ENCODE measurements at regions not wholly inside any gene's neighbourhood (a gene's known extent, or its start where the extent isn't known, plus 50 kb on each side); places are given as distances from the start of the nearest gene placed in this dataset.

GRCh38 chr10:58985216-58985615, 191.2 kb upstream of the PHYHIPL start:
- H3K4me1 ChIP-seq (ENCODE audit: control insufficient read depth, insufficient read depth, low read length) = peaks cover 35% of the 10 kb centered on the region
- no peaks in the 10 kb centered on the region for H3K27me3 ChIP-seq (ENCODE audit: control insufficient read depth, insufficient read depth, low read length)
- no peak overlapping the region for H3K4me3 ChIP-seq (ENCODE audit: low read depth, low read length)
- H3K9ac ChIP-seq (ENCODE audit: low read depth, low read length) = no peak overlapping the region
- H3K27ac ChIP-seq (ENCODE audit: low read depth, low read length) = no peak overlapping the region
- no peaks in the 10 kb centered on the region for H3K36me3 ChIP-seq (ENCODE audit: control insufficient read depth, insufficient read depth, low read length)
- H3K9me3 ChIP-seq (ENCODE audit: control insufficient read depth, insufficient read depth, low read length) = no peaks in the 10 kb centered on the region; the same call in 1 of the 2 replicates

DNA sequence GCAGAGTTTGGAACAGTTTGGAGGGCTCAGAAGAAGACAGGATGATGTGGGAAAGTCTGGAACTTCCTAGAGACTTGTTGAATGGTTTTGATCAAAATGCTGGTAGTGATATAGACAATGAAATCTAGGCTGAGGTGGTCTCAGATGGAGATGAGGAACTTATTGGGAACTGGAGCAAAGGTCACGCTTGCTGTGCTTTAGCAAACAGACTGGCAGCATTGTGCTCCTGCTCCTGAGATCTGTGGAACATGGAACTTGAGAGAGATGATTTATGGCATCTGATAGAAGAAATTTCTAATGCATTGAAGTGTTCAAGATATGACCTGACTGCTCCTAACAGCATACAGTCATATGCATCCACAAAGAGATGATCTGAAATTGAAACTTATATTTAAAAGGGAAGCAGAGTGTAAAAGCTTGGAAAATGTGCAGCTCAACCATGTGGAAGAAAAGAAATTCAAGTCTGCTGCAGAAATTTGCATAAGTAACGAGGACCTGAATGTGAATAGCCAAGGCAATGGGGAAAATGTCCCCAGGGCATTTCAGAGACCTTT, 186.9 kb upstream of the PHYHIPL start:
- no peak overlapping the region for H3K4me3 ChIP-seq (ENCODE audit: low read depth, low read length)
- H3K9me3 ChIP-seq (ENCODE audit: control insufficient read depth, insufficient read depth, low read length) = no peaks in the 10 kb centered on the region; the same call in 1 of the 2 replicates
- no peaks in the 10 kb centered on the region for H3K27me3 ChIP-seq (ENCODE audit: control insufficient read depth, insufficient read depth, low read length)
- H3K9ac ChIP-seq (ENCODE audit: low read depth, low read length) = no peak overlapping the region
- peaks cover 14% of the 10 kb centered on the region for H3K4me1 ChIP-seq (ENCODE audit: control insufficient read depth, insufficient read depth, low read length)
- H3K27ac ChIP-seq (ENCODE audit: low read depth, low read length) = no peak overlapping the region
- no peaks in the 10 kb centered on the region for H3K36me3 ChIP-seq (ENCODE audit: control insufficient read depth, insufficient read depth, low read length)

DNA sequence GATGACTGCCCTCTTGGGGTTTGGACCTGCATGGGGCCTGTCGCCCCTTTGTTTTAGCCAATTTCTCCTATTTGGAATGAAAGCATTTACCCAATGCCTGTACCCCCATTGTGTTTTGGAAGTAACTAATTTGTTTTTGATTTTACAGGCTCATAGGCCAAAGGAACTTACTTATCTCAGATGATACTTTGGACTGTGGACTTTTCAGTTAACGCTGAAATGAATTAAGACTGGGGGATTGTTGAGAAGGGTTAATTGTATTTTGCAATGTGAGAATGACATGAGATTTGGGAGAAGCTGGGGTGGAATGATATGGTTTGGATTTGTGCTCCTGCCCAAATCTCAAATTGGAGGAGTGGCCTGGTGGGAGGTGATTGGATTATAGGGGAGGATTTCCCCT, 185.8 kb upstream of the PHYHIPL start:
- Histone ChIP-seq H3K27ac (ENCODE audit: low read depth, low read length) (no peak overlapping the region), H3K9me3 (ENCODE audit: control insufficient read depth, insufficient read depth, low read length) (no peaks in the 10 kb centered on the region; the same call in 1 of the 2 replicates), H3K36me3 (ENCODE audit: control insufficient read depth, insufficient read depth, low read length) (no peaks in the 10 kb centered on the region), H3K4me3 (ENCODE audit: low read depth, low read length) (no peak overlapping the region), H3K9ac (ENCODE audit: low read depth, low read length) (no peak overlapping the region), H3K4me1 (ENCODE audit: control insufficient read depth, insufficient read depth, low read length) (peaks cover 12% of the 10 kb centered on the region), H3K27me3 (ENCODE audit: control insufficient read depth, insufficient read depth, low read length) (no peaks in the 10 kb centered on the region)

DNA sequence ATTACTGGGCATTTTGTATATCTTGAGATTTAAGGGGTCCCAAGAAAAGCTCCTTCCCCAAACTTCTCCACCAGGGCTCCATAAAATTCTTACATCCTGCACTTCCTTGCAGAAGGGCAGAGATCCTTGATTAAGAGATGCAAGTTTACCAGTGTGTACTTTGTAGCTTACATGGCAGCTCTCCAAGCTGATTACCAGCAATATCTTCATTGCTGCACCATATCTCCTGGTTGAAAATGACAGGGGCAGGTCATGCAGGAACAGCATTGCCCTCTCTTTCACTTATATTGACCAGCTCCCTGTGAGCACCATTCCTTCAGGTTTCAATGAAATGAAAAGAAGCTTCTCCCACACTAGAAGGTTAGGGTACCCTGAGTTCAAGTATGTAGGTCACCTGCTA, 184.6 kb upstream of the PHYHIPL start:
- Histone ChIP-seq H3K36me3 (ENCODE audit: control insufficient read depth, insufficient read depth, low read length) (no peaks in the 10 kb centered on the region), H3K9me3 (ENCODE audit: control insufficient read depth, insufficient read depth, low read length) (no peaks in the 10 kb centered on the region; the same call in 1 of the 2 replicates), H3K4me1 (ENCODE audit: control insufficient read depth, insufficient read depth, low read length) (peaks cover 2% of the 10 kb centered on the region; the same call in 1 of the 2 replicates), H3K27me3 (ENCODE audit: control insufficient read depth, insufficient read depth, low read length) (no peaks in the 10 kb centered on the region), H3K4me3 (ENCODE audit: low read depth, low read length) (no peak overlapping the region), H3K27ac (ENCODE audit: low read depth, low read length) (no peak overlapping the region), H3K9ac (ENCODE audit: low read depth, low read length) (no peak overlapping the region)

GRCh38 chr10:58992830-58993460, 183.5 kb upstream of the PHYHIPL start:
- no peaks in the 10 kb centered on the region for H3K27me3 ChIP-seq (ENCODE audit: control insufficient read depth, insufficient read depth, low read length)
- H3K4me1 ChIP-seq (ENCODE audit: control insufficient read depth, insufficient read depth, low read length) = no peaks in the 10 kb centered on the region
- no peaks in the 10 kb centered on the region for H3K36me3 ChIP-seq (ENCODE audit: control insufficient read depth, insufficient read depth, low read length)
- H3K9ac ChIP-seq (ENCODE audit: low read depth, low read length) = no peak overlapping the region
- H3K27ac ChIP-seq (ENCODE audit: low read depth, low read length) = no peak overlapping the region
- H3K9me3 ChIP-seq (ENCODE audit: control insufficient read depth, insufficient read depth, low read length) = no peaks in the 10 kb centered on the region; the same call in 1 of the 2 replicates
- H3K4me3 ChIP-seq (ENCODE audit: low read depth, low read length) = no peak overlapping the region

DNA sequence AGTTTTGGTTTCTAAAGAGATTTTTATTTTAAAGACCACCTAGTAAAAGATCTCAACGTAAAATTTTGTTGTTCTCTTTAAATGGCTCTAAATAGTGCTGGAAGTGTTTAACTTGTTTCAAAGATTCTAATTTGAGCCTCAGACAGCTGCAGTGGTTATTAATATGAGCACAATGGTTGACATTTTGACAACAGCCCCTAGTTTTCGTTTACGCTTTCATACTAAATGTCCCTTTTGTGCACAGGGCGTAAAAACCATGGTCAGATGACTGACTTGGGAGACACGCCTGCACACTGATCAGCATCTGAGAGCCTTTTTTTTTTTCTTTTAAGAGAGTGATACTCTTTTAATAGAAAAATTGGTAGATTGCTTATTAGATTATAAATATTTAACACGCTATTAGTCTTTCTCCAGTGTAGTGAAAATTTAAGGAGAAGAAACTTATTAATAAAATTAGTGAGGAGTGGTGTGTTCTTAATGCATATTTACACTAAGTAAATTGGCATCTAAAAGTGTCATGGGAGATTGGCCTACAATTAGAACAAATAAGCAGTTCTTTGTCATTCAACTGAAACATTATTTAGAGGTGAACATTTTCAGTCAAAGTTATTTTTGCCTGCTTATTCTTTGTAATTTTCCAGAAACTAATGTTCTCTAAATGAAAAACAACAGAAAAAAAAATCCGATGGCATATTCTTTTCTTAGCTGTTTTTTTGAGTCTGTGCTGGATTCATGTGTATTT, 182.8 kb upstream of the PHYHIPL start:
- H3K36me3 ChIP-seq (ENCODE audit: control insufficient read depth, insufficient read depth, low read length) = no peaks in the 10 kb centered on the region
- H3K4me3 ChIP-seq (ENCODE audit: low read depth, low read length) = no peak overlapping the region
- H3K9me3 ChIP-seq (ENCODE audit: control insufficient read depth, insufficient read depth, low read length) = no peaks in the 10 kb centered on the region; the same call in 1 of the 2 replicates
- no peaks in the 10 kb centered on the region for H3K4me1 ChIP-seq (ENCODE audit: control insufficient read depth, insufficient read depth, low read length)
- H3K27me3 ChIP-seq (ENCODE audit: control insufficient read depth, insufficient read depth, low read length) = no peaks in the 10 kb centered on the region
- H3K9ac ChIP-seq (ENCODE audit: low read depth, low read length) = no peak overlapping the region
- no peak overlapping the region for H3K27ac ChIP-seq (ENCODE audit: low read depth, low read length)

DNA sequence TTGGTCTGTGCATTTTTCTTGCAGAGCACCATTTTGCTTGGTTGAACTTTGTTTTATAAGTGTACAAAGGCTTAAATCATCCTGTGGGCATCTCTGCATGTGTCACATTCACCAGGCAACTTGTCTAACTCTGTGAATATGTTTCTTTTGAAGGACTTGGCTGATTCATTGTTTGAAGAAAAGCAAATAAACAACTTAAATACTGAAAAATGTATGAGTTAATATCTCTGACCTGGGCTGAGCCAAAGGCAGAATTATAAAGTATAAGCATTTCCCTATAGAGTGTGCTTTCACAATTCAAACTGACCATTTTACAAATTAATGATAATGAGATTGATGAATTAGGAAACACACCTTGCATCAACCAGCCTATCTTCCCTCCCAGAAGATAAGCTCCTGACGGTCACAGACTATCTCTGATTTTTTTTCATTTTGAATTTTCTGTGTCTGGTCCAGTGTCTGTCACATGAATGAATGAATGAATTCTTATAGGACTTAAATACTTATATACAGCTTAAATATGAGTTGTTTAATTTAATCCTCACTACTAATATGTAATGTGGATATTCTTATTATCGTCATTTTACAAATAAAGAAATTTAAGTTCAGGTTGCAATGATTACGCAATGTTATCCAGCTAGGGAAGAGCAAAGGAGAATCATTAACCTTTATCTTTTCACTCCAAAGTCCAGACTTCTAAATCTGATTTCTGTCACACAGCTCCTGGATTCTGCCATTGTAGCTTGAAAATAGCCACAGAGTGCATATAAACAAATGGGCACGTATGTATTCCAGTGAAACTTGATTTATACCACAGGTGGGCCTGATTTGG, 182.0 kb upstream of the PHYHIPL start:
- H3K9me3 ChIP-seq (ENCODE audit: control insufficient read depth, insufficient read depth, low read length) = no peaks in the 10 kb centered on the region; the same call in 1 of the 2 replicates
- H3K27ac ChIP-seq (ENCODE audit: low read depth, low read length) = no peak overlapping the region
- H3K36me3 ChIP-seq (ENCODE audit: control insufficient read depth, insufficient read depth, low read length) = no peaks in the 10 kb centered on the region
- H3K4me3 ChIP-seq (ENCODE audit: low read depth, low read length) = no peak overlapping the region
- no peak overlapping the region for H3K9ac ChIP-seq (ENCODE audit: low read depth, low read length)
- H3K4me1 ChIP-seq (ENCODE audit: control insufficient read depth, insufficient read depth, low read length) = no peaks in the 10 kb centered on the region
- no peaks in the 10 kb centered on the region for H3K27me3 ChIP-seq (ENCODE audit: control insufficient read depth, insufficient read depth, low read length)

- Histone ChIP-seq H3K4me1 (ENCODE audit: control insufficient read depth, insufficient read depth, low read length) (no peaks in the 10 kb centered on the region), H3K9ac (ENCODE audit: low read depth, low read length) (no peak overlapping the region), H3K36me3 (ENCODE audit: control insufficient read depth, insufficient read depth, low read length) (no peaks in the 10 kb centered on the region), H3K27ac (ENCODE audit: low read depth, low read length) (no peak overlapping the region), H3K4me3 (ENCODE audit: low read depth, low read length) (no peak overlapping the region), H3K27me3 (ENCODE audit: control insufficient read depth, insufficient read depth, low read length) (no peaks in the 10 kb centered on the region), H3K9me3 (ENCODE audit: control insufficient read depth, insufficient read depth, low read length) (no peaks in the 10 kb centered on the region; the same call in 1 of the 2 replicates)
Measured at GRCh38 chr10:58995058-58995596, 181.3 kb upstream of the PHYHIPL start.

DNA sequence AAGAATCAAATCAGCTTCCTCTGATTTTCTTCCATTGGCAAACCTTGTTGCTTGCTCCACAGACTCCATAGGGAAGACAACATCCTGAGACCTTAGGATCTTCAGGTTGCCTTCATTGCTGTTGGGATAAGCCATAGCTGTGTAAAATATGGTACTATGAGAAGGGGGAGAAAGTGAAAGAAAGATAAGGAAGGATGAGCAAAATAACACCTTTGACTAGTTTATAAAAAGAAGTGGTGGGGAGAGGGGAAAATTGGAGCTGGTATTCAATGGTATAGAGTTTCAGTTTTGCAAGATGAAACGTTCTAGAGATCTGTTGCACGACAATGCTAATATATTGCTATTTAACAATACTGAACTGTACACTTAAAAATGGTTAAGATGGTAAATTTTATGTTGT, 180.4 kb upstream of the PHYHIPL start:
- Histone ChIP-seq H3K4me1 (ENCODE audit: control insufficient read depth, insufficient read depth, low read length) (no peaks in the 10 kb centered on the region), H3K27me3 (ENCODE audit: control insufficient read depth, insufficient read depth, low read length) (no peaks in the 10 kb centered on the region), H3K36me3 (ENCODE audit: control insufficient read depth, insufficient read depth, low read length) (no peaks in the 10 kb centered on the region), H3K4me3 (ENCODE audit: low read depth, low read length) (no peak overlapping the region), H3K9me3 (ENCODE audit: control insufficient read depth, insufficient read depth, low read length) (no peaks in the 10 kb centered on the region), H3K9ac (ENCODE audit: low read depth, low read length) (no peak overlapping the region), H3K27ac (ENCODE audit: low read depth, low read length) (no peak overlapping the region)

- no peaks in the 10 kb centered on the region for H3K36me3 ChIP-seq (ENCODE audit: control insufficient read depth, insufficient read depth, low read length)
Measured at GRCh38 chr10:58996866-58997265, 179.6 kb upstream of the PHYHIPL start.

More at GRCh38 chr10:58996866-58997265, 179.6 kb upstream of the PHYHIPL start:
- no peaks in the 10 kb centered on the region for H3K4me1 ChIP-seq (ENCODE audit: control insufficient read depth, insufficient read depth, low read length)
- H3K27me3 ChIP-seq (ENCODE audit: control insufficient read depth, insufficient read depth, low read length) = no peaks in the 10 kb centered on the region
- H3K4me3 ChIP-seq (ENCODE audit: low read depth, low read length) = no peak overlapping the region
- no peak overlapping the region for H3K9ac ChIP-seq (ENCODE audit: low read depth, low read length)
- no peaks in the 10 kb centered on the region for H3K9me3 ChIP-seq (ENCODE audit: control insufficient read depth, insufficient read depth, low read length)
- H3K27ac ChIP-seq (ENCODE audit: low read depth, low read length) = no peak overlapping the region
